ENCODE measurements at regions not wholly inside any gene's neighbourhood (a gene's known extent, or its start where the extent isn't known, plus 50 kb on each side); places are given as distances from the start of the nearest gene placed in this dataset.
A peak's percentile ranks its signal among the peaks of the same experiment; 100 is the strongest.
"Not testable (repeated sequence)": the region's sequence is repeated elsewhere in the genome, so short reads cannot be mapped to it uniquely, and the experiment has no call there.

- peak; percentile 37 for DNase-seq
These were observed 52.8 kb upstream of the SRSF6 start for GRCh38 chr20:43404878-43405277.

- not testable (repeated sequence) for DNase-seq
These were observed 56.8 kb upstream of the SRSF6 start for GRCh38 chr20:43400882-43401281.

GRCh38 chr20:43398676-43399324 is 58.9 kb upstream of the SRSF6 start:
- no peak for DNase-seq

- no peak for DNase-seq
These were observed 60.5 kb upstream of the SRSF6 start for GRCh38 chr20:43397147-43397546.

- no peak for DNase-seq
These were observed 64.6 kb upstream of the SRSF6 start for GRCh38 chr20:43393052-43393451.

- no peak for DNase-seq
These were observed 65.1 kb upstream of the SRSF6 start for GRCh38 chr20:43392561-43392960.

- DNase-seq: no peak
These were observed 67.7 kb upstream of the SRSF6 start for GRCh38 chr20:43389839-43390626.

GRCh38 chr20:43389211-43389610 is 68.5 kb upstream of the SRSF6 start:
- DNase-seq: no peak

- no peak for DNase-seq
These were observed 69.3 kb upstream of the SRSF6 start for GRCh38 chr20:43388268-43389002.

- DNase-seq: no peak
These were observed 70.0 kb upstream of the SRSF6 start for GRCh38 chr20:43387737-43388136.

- DNase-seq: no peak
These were observed 70.8 kb upstream of the SRSF6 start for GRCh38 chr20:43386878-43387277.

GRCh38 chr20:43385914-43386313 is 71.8 kb upstream of the SRSF6 start:
- DNase-seq: no peak

GRCh38 chr20:43384101-43384940 is 73.4 kb upstream of the SRSF6 start:
- DNase-seq: no peak

GRCh38 chr20:43383026-43383795 is 74.5 kb upstream of the SRSF6 start:
- no peak for DNase-seq

GRCh38 chr20:43382135-43382534 is 75.6 kb upstream of the SRSF6 start:
- not testable (repeated sequence) for DNase-seq

GRCh38 chr20:43381533-43381932 is 76.2 kb upstream of the SRSF6 start:
- peak; percentile 54 for DNase-seq

- no peak for DNase-seq
These were observed 78.3 kb upstream of the SRSF6 start for GRCh38 chr20:43379239-43379917.

- no peak for DNase-seq
These were observed 80.9 kb upstream of the SRSF6 start for GRCh38 chr20:43376831-43377230.

GRCh38 chr20:43375591-43375990 is 82.1 kb upstream of the SRSF6 start:
- DNase-seq: no peak

GRCh38 chr20:43372051-43372450 is 85.6 kb upstream of the SRSF6 start:
- DNase-seq: no peak

GRCh38 chr20:43365691-43366090 is 92.0 kb upstream of the SRSF6 start:
- no peak for DNase-seq
